Mucosa of rectum (tissue), 2 donors: ENCODE measurements at regions not wholly inside any gene's neighbourhood (a gene's known extent, or its start where the extent isn't known, plus 50 kb on each side); places are given as distances from the start of the nearest gene placed in this dataset.

Experiments
- H3K27ac ChIP-seq, 2 donors: one replicate each; pipeline ENCODE4 v1.7.0; 2013; ENCODE audit warnings: inconsistent platforms in 2 of 2, low read depth in 2 of 2, low read length in 2 of 2
- H3K27me3 ChIP-seq, 2 donors: one replicate each; pipeline ENCODE4 v1.7.0; 2013; ENCODE audit warnings: low read length in 2 of 2; ENCODE audit not compliant: control insufficient read depth in 2 of 2, insufficient read depth in 2 of 2
- H3K36me3 ChIP-seq, 2 donors: one replicate each; pipeline ENCODE4 v1.7.0; 2013; ENCODE audit warnings: low read length in 2 of 2; ENCODE audit not compliant: control insufficient read depth in 2 of 2, insufficient read depth in 2 of 2
- H3K4me1 ChIP-seq, 2 donors: one replicate each; pipeline ENCODE4 v1.7.0; 2013; ENCODE audit warnings: low read length in 2 of 2, mild to moderate bottlenecking in 1 of 2; ENCODE audit not compliant: control insufficient read depth in 2 of 2, insufficient read depth in 2 of 2
- H3K4me3 ChIP-seq, 2 donors: one replicate each; pipeline ENCODE4 v1.7.0; 2013; ENCODE audit warnings: low read length in 2 of 2
- H3K9ac ChIP-seq, 2 donors: one replicate each; pipeline ENCODE4 v1.7.0; 2013; ENCODE audit warnings: low read length in 2 of 2, low read depth in 1 of 2, mild to moderate bottlenecking in 1 of 2
- H3K9me3 ChIP-seq, 2 donors: one replicate each; pipeline ENCODE4 v1.7.0; 2013; ENCODE audit warnings: low read length in 2 of 2; ENCODE audit not compliant: control insufficient read depth in 2 of 2
- donor health status: healthy.
- donor health status: Normal muscosa, but diverticular disease.

DNA sequence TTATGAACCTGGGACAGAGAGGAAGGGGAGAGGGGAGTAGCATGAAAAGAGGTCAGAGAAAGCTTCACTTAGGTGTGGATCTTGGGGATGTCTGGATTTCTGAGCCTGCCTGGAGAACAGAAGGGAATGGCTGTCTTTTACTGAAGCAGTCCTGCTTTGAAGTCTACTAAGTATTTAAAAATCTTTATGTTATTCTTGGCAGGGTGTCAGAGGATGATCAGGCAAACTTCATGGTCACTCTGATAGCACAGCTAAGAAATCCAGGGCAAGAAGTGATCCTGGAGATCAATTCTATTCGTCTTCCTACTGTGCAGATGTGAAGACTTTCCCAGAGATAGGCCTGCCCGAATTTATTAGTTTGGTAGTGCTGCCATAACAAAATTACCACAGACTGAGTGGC lies 464.4 kb upstream of the BOD1L1 start:
- H3K9ac ChIP-seq: no peak overlapping the region

DNA sequence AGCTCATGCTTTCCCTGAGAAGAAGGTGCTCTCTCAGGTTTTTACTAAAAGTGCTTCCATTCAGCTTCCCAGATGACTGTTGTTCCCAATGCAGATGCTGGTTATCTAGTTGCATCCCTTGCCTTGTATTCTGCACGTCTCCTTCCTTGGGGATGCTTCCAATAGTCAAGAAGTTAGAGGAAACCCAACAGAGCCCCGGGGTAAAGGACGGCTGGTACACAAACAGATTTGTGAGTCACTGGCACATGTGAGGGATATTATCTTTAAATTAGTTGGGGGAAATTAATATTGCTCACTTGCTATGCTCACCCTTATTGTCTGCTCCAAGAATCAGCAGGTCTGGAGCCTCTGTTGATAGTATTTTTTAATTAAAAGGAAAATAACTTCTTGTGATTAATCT lies 465.2 kb upstream of the BOD1L1 start:
- H3K9ac ChIP-seq: no peak overlapping the region
- no peaks in the 10 kb centered on the region for H3K36me3 ChIP-seq
- H3K4me3 ChIP-seq: no peak overlapping the region
- H3K27ac ChIP-seq: no peak overlapping the region
- H3K9me3 ChIP-seq: peaks cover 0 to 2% of the 10 kb centered on the region in 2 donors
- no peaks in the 10 kb centered on the region for H3K4me1 ChIP-seq
- no peaks in the 10 kb centered on the region for H3K27me3 ChIP-seq

More for the DNA sequence above, 464.4 kb upstream of the BOD1L1 start:
- Histone ChIP-seq H3K27ac (no peak overlapping the region), H3K4me3 (no peak overlapping the region), H3K36me3 (no peaks in the 10 kb centered on the region), H3K4me1 (no peaks in the 10 kb centered on the region), H3K9me3 (peaks cover 0 to 2% of the 10 kb centered on the region in 2 donors), H3K27me3 (no peaks in the 10 kb centered on the region)

DNA sequence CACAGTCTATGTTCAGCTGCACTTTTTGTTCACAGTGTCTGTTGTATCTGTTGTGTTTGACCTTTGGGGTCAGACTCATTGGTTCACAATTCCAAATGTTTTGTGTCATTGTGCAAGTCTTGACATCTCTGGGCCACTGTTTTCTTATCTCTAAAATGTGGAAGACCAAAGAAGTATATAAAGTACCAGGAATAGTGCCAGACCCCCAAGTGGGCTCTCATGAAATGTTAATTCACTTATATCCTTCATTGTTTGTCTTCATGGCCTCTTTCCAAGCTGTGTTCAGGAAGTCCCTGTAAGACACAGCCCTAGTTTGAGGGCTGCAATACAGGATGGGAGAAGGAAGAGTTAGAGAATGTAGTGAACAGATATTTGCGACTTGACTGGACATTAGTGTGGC lies 468.3 kb upstream of the BOD1L1 start:
- Histone ChIP-seq H3K4me3 (no peak overlapping the region), H3K9me3 (peaks cover 0 to 2% of the 10 kb centered on the region in 2 donors), H3K4me1 (no peaks in the 10 kb centered on the region), H3K27me3 (no peaks in the 10 kb centered on the region), H3K27ac (no peak overlapping the region), H3K36me3 (no peaks in the 10 kb centered on the region), H3K9ac (no peak overlapping the region)

DNA sequence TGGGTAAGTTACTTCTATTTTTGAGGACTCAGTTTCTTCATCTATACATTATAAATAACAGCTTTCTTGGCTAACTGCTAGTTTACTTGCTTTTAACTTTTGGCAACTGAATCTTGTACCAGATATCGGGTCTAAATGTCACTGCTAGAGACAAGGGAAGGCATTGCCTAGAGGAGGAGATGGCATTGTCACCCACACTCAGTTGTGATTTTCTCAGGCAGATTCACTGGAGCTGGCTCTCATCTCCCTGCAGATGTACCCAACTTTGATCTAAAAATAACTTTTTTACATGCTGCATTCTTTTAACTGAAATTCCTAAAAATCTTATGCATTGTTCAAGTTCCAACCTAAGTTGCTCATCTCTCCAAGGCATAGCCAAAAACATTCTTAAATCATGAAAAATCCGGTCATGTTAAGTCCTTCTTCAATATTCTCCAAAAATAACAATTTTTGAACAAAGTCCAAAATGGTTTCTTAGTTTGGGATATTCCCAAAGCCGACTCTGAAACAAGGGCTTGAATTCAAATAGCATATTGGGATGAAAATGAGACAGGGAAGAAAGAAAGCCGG lies 469.0 kb upstream of the BOD1L1 start:
- Histone ChIP-seq H3K9ac (no peak overlapping the region), H3K4me3 (no peak overlapping the region), H3K4me1 (no peaks in the 10 kb centered on the region), H3K27me3 (no peaks in the 10 kb centered on the region), H3K36me3 (no peaks in the 10 kb centered on the region), H3K27ac (no peak overlapping the region), H3K9me3 (peaks cover 0 to 2% of the 10 kb centered on the region in 2 donors)

DNA sequence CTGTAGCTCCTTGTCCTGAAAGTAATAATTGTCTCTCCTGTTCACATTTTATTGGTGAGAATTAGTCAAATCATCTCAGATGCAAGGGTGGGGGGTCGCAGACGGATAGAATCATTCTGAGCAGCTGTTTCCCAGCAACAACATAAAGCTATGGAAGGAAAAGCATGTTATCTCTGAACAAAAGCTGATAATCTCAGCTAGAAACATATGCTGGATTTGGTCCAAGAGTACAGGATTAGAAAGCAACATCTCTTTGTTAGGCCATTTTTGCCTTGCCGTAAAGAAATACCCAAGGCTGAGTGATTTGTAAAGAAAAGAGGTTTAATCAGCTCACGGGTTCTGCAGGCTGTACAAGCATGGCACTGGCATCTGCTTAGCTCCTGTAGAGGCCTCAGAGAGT lies 472.8 kb upstream of the BOD1L1 start:
- Histone ChIP-seq H3K27me3 (no peaks in the 10 kb centered on the region), H3K27ac (no peak overlapping the region), H3K9ac (no peak overlapping the region), H3K4me3 (no peak overlapping the region), H3K36me3 (no peaks in the 10 kb centered on the region), H3K9me3 (no peaks in the 10 kb centered on the region), H3K4me1 (no peaks in the 10 kb centered on the region)

DNA sequence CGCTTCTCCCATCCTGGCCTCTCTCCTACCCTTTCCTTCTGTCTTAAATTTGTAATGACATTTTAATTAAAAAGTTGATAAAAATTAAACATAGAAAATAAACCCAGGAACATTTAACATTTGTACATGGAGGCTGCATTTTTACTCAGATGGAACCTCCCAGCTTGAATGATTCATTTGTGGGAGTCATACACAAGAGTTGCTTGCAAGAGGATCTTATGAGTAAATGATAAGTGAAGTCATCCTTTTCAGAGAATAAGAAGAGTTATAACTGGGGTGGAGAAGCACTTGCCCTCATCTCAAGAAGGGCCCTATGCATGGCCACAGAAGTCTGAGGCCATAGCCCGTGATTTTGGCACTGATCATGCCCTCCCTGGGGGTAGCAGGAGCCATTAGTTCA lies 482.9 kb upstream of the BOD1L1 start:
- H3K9ac ChIP-seq: no peak overlapping the region
- no peaks in the 10 kb centered on the region for H3K4me1 ChIP-seq
- no peaks in the 10 kb centered on the region for H3K36me3 ChIP-seq
- H3K27me3 ChIP-seq: peaks cover 0 to 2% of the 10 kb centered on the region in 2 donors
- H3K9me3 ChIP-seq: peaks cover 0 to 3% of the 10 kb centered on the region in 2 donors
- no peak overlapping the region for H3K4me3 ChIP-seq
- no peak overlapping the region for H3K27ac ChIP-seq

DNA sequence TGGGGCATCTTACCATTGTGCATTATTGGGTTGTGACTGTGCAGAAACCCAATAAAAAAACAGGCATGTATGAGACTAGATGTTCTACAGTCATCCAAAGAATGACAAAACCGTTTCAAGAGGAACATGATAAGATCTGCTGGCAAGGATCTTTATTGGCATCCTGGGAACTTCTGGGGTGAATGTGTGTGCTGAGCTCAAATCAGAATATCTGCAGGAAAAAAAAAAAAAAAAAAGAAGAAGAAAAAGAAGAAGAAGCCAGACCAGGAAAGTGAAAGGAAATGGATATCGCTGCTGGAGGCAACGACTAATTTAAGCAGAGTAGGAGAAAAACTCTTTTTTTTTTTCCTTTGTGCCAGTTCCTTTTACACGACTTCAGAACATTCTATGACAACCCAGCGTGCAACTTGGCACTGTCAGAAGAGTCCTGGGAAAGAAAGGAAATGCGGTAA lies 484.2 kb upstream of the BOD1L1 start:
- Histone ChIP-seq H3K9me3 (no peaks in the 10 kb centered on the region), H3K9ac (no peak overlapping the region), H3K27ac (no peak overlapping the region), H3K4me1 (no peaks in the 10 kb centered on the region), H3K36me3 (no peaks in the 10 kb centered on the region), H3K4me3 (no peak overlapping the region), H3K27me3 (peaks cover 0 to 2% of the 10 kb centered on the region in 2 donors)

DNA sequence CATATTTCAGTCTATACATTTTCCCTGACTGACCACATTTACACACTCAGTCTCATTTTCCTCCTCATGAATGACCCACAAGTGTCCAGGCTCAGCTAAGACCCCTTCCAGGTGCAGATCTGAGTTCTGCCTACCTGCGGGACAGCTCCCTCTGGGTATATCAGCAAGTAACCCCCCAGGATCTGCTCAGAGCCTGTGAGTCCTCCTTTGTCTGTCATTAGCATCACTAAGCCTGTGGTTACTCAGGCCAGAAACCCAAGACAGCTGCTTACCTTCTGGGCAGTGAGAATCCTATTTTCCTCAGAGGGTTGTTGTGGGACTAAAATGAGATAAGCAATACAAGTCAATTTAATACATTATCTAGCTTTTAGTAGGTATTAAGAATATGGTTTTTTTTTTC lies 487.6 kb upstream of the BOD1L1 start:
- Histone ChIP-seq H3K9me3 (peaks cover 0 to 2% of the 10 kb centered on the region in 2 donors), H3K4me1 (no peaks in the 10 kb centered on the region), H3K36me3 (no peaks in the 10 kb centered on the region), H3K4me3 (no peak overlapping the region), H3K27ac (no peak overlapping the region), H3K27me3 (peaks cover 0 to 2% of the 10 kb centered on the region in 2 donors), H3K9ac (no peak overlapping the region)

DNA sequence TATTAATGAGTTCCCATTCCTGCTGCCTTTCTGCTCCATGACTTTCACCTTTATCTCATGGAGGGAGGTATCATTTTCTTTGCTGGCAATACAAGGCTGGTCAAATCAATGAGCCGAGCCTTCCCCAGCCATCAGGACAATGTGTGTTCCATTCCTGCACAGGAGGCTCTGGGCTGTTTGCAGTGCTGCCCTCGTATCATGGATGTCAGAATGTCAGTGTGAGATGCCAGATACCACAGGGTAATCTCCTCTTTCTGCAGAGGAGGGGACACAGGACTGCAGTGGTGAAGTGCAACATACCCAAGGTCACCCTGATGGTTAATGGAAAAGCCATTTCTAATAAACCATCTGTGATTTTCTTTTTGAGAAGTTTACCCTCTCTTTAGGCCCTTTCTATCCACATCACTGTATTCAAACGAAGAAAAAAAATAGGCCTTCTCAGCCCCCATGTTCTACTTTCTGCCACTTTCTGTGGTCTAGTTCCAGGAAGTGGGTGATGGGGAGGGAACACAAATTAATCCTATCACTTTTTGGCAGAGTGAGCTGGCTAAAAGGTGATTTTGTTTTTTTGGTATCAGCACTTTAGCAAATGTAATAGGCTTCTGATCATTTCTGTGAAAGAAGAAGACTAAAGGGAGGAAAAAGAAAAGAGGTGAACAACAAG lies 490.2 kb upstream of the BOD1L1 start:
- Histone ChIP-seq H3K9ac (no peak overlapping the region), H3K36me3 (no peaks in the 10 kb centered on the region), H3K4me3 (no peak overlapping the region), H3K27me3 (peaks cover 0 to 2% of the 10 kb centered on the region in 2 donors), H3K4me1 (no peaks in the 10 kb centered on the region), H3K9me3 (peaks cover 0 to 2% of the 10 kb centered on the region in 2 donors), H3K27ac (no peak overlapping the region)

DNA sequence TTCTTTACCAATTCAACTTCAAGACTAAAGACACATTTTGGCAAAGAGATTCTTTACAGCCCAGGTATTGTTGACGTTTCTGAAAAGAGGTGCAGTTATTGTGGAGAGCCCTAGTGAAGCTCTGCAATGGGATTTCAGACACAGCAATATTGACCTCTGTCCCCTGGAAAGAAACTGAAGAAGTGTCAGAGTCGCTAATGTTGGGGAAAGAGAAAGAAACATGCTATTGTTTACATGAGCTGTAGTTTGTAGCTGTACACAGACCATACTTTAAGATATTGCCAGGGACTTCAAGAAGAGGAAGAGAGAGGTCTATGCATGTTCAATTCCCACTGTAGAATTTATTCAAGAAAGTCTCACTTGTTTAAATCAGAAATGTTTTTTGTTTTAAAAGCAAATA lies 497.3 kb upstream of the BOD1L1 start:
- no peaks in the 10 kb centered on the region for H3K27me3 ChIP-seq
- H3K9ac ChIP-seq: no peak overlapping the region
- H3K27ac ChIP-seq: no peak overlapping the region
- H3K36me3 ChIP-seq: no peaks in the 10 kb centered on the region
- H3K4me1 ChIP-seq: no peaks in the 10 kb centered on the region
- no peak overlapping the region for H3K4me3 ChIP-seq
- no peaks in the 10 kb centered on the region for H3K9me3 ChIP-seq
